ENCODE measurements at regions not wholly inside any gene's neighbourhood (a gene's known extent, or its start where the extent isn't known, plus 50 kb on each side); places are given as distances from the start of the nearest gene placed in this dataset.

DNA sequence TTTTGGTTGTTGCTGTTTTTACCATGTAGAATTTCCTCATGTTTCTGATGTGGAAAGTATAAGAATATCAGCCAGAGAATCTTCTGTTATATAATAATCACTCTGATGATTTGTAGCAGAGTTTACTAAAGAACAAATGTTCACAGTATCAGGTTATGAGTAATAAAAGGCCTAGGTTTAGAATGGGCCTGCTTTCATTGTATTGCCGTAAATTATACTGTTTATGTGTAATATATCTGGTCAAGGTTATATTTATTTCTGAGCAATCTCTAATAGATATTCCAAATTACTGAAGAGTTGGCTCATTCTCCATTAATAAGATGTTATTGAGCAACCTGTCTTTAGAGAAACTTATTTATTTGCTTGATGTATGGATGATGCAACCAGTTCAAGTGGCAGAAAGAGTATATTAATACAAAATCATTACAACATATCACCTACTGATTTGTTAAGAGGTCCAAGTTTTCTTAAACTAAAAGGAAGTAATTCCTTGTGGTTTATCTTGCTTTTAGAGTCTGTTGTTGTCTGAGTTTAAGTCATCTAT is 649.4 kb upstream of the CXADR start:
- Histone ChIP-seq H3K27me3 (replicated peaks) (no peaks in the 10 kb centered on the region), H3K36me3 (replicated peaks) (no peaks in the 10 kb centered on the region), H3K27ac (no peak overlapping the region), H3K4me3 (ENCODE audit: low read depth, low read length) (no peak overlapping the region)
- in situ Hi-C loops (cut with HindIII; ENCODE audit: low pct_ligation_motif_present, low sequenced_read_pairs): no loop called here
- DNase-seq: no peak
- TF ChIP-seq, protein P1, sequence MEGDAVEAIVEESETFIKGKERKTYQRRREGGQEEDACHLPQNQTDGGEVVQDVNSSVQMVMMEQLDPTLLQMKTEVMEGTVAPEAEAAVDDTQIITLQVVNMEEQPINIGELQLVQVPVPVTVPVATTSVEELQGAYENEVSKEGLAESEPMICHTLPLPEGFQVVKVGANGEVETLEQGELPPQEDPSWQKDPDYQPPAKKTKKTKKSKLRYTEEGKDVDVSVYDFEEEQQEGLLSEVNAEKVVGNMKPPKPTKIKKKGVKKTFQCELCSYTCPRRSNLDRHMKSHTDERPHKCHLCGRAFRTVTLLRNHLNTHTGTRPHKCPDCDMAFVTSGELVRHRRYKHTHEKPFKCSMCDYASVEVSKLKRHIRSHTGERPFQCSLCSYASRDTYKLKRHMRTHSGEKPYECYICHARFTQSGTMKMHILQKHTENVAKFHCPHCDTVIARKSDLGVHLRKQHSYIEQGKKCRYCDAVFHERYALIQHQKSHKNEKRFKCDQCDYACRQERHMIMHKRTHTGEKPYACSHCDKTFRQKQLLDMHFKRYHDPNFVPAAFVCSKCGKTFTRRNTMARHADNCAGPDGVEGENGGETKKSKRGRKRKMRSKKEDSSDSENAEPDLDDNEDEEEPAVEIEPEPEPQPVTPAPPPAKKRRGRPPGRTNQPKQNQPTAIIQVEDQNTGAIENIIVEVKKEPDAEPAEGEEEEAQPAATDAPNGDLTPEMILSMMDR (IDR thresholded peaks at IDR 0.05; ENCODE audit: low read depth, low read length, missing control alignments): no peak

DNA sequence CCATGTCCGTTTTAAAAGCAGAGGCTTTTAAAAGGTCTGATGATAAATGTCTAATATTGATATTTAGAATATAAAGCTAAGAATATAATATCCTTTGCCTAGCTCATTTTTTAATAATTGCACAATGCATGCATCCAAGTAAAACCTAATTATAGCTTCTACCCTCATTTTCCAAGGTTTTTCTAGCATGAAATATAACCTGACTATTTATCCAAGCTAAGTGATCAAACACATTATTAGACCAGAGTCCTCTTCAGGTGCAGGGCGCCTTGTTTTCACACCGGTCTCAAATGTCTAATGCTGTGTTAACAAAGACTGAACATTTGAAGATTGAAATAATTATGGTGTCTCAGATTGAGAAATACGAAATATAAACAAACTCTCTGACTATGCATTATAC is 648.9 kb upstream of the CXADR start:
- in situ Hi-C loops (cut with HindIII; ENCODE audit: low pct_ligation_motif_present, low sequenced_read_pairs): no loop called here
- Histone ChIP-seq H3K27ac (no peak overlapping the region), H3K4me3 (ENCODE audit: low read depth, low read length) (no peak overlapping the region), H3K36me3 (replicated peaks) (no peaks in the 10 kb centered on the region), H3K27me3 (replicated peaks) (no peaks in the 10 kb centered on the region)
- DNase-seq: no peak
- TF ChIP-seq, protein P1 (IDR thresholded peaks at IDR 0.05; ENCODE audit: low read depth, low read length, missing control alignments): no peak

DNA sequence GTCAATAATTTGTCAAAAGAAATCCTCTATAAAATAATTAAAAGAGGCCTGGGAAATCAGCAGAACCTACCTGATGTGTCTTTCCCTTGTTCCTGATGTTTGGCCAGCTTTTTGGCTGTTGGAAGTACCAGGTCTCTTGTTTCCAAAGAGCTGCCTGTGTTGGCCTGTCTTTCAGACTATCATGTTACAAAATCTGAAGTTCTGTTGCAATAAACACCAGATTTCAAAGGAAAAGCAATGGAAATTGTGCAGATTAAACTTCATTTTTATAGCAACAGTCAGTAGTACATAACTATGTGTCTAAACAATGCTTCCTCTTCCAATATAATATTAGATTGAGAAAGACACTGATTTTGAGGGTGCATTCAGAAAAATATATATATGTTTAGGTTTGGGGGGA is 647.2 kb upstream of the CXADR start:
- Histone ChIP-seq H3K27me3 (replicated peaks) (no peaks in the 10 kb centered on the region), H3K27ac (no peak overlapping the region), H3K36me3 (replicated peaks) (no peaks in the 10 kb centered on the region), H3K4me3 (ENCODE audit: low read depth, low read length) (no peak overlapping the region)
- in situ Hi-C loops (cut with HindIII; ENCODE audit: low pct_ligation_motif_present, low sequenced_read_pairs): no loop called here
- DNase-seq: no peak
- TF ChIP-seq, protein P1 (IDR thresholded peaks at IDR 0.05; ENCODE audit: low read depth, low read length, missing control alignments): no peak

DNA sequence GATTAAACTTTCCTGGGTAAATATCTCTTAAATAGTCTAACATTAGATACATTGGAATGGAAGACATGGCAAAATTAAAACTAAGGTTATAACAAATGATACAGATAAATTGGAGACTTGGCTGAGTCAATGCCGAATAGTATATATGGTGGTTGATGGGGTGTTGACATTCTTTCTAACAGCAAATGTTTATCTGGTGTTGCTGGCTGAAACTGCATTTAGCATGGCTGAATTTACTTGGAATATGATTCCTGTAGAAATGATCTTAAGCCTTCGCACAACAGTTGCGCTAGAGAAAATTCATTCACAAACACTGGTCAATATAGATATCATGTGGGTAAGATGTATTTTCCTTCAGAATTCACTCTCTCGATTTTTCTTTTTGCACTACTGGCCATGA is 646.0 kb upstream of the CXADR start:
- H3K27me3 ChIP-seq (replicated peaks): no peaks in the 10 kb centered on the region
- no peaks in the 10 kb centered on the region for H3K36me3 ChIP-seq (replicated peaks)
- no peak overlapping the region for H3K27ac ChIP-seq
- no peak for DNase-seq
- in situ Hi-C loops (cut with HindIII; ENCODE audit: low pct_ligation_motif_present, low sequenced_read_pairs): no loop called here
- TF ChIP-seq, protein P1 (IDR thresholded peaks at IDR 0.05; ENCODE audit: low read depth, low read length, missing control alignments): no peak
- H3K4me3 ChIP-seq (ENCODE audit: low read depth, low read length): no peak overlapping the region

DNA sequence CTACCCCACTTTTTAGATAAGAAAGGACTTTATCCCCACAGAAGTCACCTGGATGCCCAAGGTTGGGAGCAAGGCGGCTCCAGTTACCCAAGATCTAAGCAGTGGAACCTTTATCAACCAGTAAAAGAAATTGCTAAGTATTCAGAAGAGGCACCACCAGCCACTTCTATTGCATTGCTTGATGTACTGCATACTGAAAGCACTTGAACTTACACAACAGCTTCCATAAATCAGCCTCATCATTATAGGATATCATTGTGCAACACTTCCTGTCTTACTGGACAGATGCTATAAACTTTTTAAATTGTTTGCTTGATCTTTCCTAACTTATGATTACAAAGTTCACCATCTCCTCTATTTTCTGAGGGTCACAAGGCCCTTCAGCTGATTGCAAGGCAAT is 642.7 kb upstream of the CXADR start:
- TF ChIP-seq, protein P1 (IDR thresholded peaks at IDR 0.05; ENCODE audit: low read depth, low read length, missing control alignments): no peak
- Histone ChIP-seq H3K4me3 (ENCODE audit: low read depth, low read length) (no peak overlapping the region), H3K36me3 (replicated peaks) (no peaks in the 10 kb centered on the region), H3K27me3 (replicated peaks) (no peaks in the 10 kb centered on the region), H3K27ac (no peak overlapping the region)
- in situ Hi-C loops (cut with HindIII; ENCODE audit: low pct_ligation_motif_present, low sequenced_read_pairs): no loop called here
- no peak for DNase-seq

DNA sequence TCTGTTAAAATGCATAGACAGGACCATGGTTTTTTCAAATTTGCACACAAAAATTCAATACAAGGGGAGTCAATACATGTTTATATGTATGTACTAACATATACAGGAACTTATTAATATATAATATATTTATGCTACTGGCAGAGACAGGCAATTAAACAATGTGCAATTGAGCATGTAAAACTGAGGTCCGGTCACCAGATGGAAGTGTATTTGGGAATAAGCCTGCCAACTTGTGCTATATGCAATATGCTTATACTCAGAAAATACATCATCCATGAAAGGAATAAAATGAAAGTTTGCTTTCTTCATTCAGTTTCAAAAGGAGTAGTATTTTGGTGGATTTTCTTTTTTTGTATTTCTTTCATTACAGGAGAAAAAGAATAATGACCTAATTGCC is 640.2 kb upstream of the CXADR start:
- no peak overlapping the region for H3K4me3 ChIP-seq (ENCODE audit: low read depth, low read length)

More for the DNA sequence above, 640.2 kb upstream of the CXADR start:
- in situ Hi-C loops (cut with HindIII; ENCODE audit: low pct_ligation_motif_present, low sequenced_read_pairs): no loop called here
- no peaks in the 10 kb centered on the region for H3K36me3 ChIP-seq (replicated peaks)
- no peak for DNase-seq
- TF ChIP-seq, protein P1 (IDR thresholded peaks at IDR 0.05; ENCODE audit: low read depth, low read length, missing control alignments): no peak
- H3K27ac ChIP-seq: no peak overlapping the region
- no peaks in the 10 kb centered on the region for H3K27me3 ChIP-seq (replicated peaks)
